IPS-15b (cell line): ENCODE measurements at regions not wholly inside any gene's neighbourhood (a gene's known extent, or its start where the extent isn't known, plus 50 kb on each side); places are given as distances from the start of the nearest gene placed in this dataset.
A peak's percentile ranks its signal among the peaks of the same experiment; 100 is the strongest.
"Not testable (repeated sequence)": the region's sequence is repeated elsewhere in the genome, so short reads cannot be mapped to it uniquely, and the experiment has no call there.

Source experiments
- H3K27me3 ChIP-seq: one replicate; pipeline ENCODE4 v1.6.1; 2013; ENCODE audit warnings: low read length; ENCODE audit not compliant: control insufficient read depth, insufficient read depth
- H3K36me3 ChIP-seq: one replicate; pipeline ENCODE4 v1.6.1; 2013; ENCODE audit warnings: low read length; ENCODE audit not compliant: control insufficient read depth, insufficient read depth
- H3K4me1 ChIP-seq: one replicate; pipeline ENCODE4 v1.6.1; 2013; ENCODE audit warnings: mild to moderate bottlenecking, low read length; ENCODE audit not compliant: control insufficient read depth, insufficient read depth
- H3K4me3 ChIP-seq: one replicate; pipeline ENCODE4 v1.5.1; 2013; ENCODE audit warnings: low read depth, low read length
- H3K9ac ChIP-seq: one replicate; pipeline ENCODE4 v1.6.1; 2013; ENCODE audit warnings: low read depth, mild to moderate bottlenecking, low read length
- H3K9me3 ChIP-seq: one replicate; pipeline ENCODE4 v1.6.1; 2013; ENCODE audit warnings: mild to moderate bottlenecking, low read length; ENCODE audit not compliant: control insufficient read depth, insufficient read depth

- Histone ChIP-seq H3K4me1 (no peaks in the 10 kb centered on the region), H3K27me3 (no peaks in the 10 kb centered on the region), H3K4me3 (no peak overlapping the region), H3K36me3 (no peaks in the 10 kb centered on the region), H3K9me3 (no peaks in the 10 kb centered on the region), H3K9ac (no peak overlapping the region)
These were observed 1238.8 kb downstream of the NXPH1 start for GRCh38 chr7:9671979-9672917.

GRCh38 chr7:9680713-9681112 lies 1247.3 kb downstream of the NXPH1 start:
- no peaks in the 10 kb centered on the region for H3K9me3 ChIP-seq
- no peaks in the 10 kb centered on the region for H3K36me3 ChIP-seq
- H3K4me1 ChIP-seq = no peaks in the 10 kb centered on the region
- H3K9ac ChIP-seq = no peak overlapping the region
- H3K4me3 ChIP-seq = no peak overlapping the region
- H3K27me3 ChIP-seq = no peaks in the 10 kb centered on the region

- H3K9ac ChIP-seq = no peak overlapping the region
- no peaks in the 10 kb centered on the region for H3K36me3 ChIP-seq
- no peaks in the 10 kb centered on the region for H3K4me1 ChIP-seq
- no peak overlapping the region for H3K4me3 ChIP-seq
- H3K9me3 ChIP-seq = no peaks in the 10 kb centered on the region
- H3K27me3 ChIP-seq = no peaks in the 10 kb centered on the region
These were observed 1247.9 kb downstream of the NXPH1 start for GRCh38 chr7:9681284-9681683.

- Histone ChIP-seq H3K9me3 (no peaks in the 10 kb centered on the region), H3K36me3 (no peaks in the 10 kb centered on the region), H3K27me3 (no peaks in the 10 kb centered on the region), H3K4me3 (no peak overlapping the region), H3K9ac (peak overlapping the region; percentile 24), H3K4me1 (peaks cover 4% of the 10 kb centered on the region)
These were observed 1257.9 kb downstream of the NXPH1 start for GRCh38 chr7:9691286-9691685.

GRCh38 chr7:9698375-9698774 lies 1265.0 kb downstream of the NXPH1 start:
- Histone ChIP-seq H3K36me3 (no peaks in the 10 kb centered on the region), H3K9ac (no peak overlapping the region), H3K9me3 (no peaks in the 10 kb centered on the region), H3K27me3 (no peaks in the 10 kb centered on the region), H3K4me3 (no peak overlapping the region), H3K4me1 (no peaks in the 10 kb centered on the region)

GRCh38 chr7:9709216-9709615 lies 1264.5 kb upstream of the PHF14 start:
- Histone ChIP-seq H3K36me3 (no peaks in the 10 kb centered on the region), H3K4me3 (no peak overlapping the region), H3K4me1 (no peaks in the 10 kb centered on the region), H3K9ac (no peak overlapping the region), H3K9me3 (no peaks in the 10 kb centered on the region), H3K27me3 (no peaks in the 10 kb centered on the region)

GRCh38 chr7:9711259-9711918 lies 1262.3 kb upstream of the PHF14 start:
- Histone ChIP-seq H3K9me3 (no peaks in the 10 kb centered on the region), H3K4me1 (no peaks in the 10 kb centered on the region), H3K9ac (no peak overlapping the region), H3K4me3 (no peak overlapping the region), H3K36me3 (no peaks in the 10 kb centered on the region), H3K27me3 (no peaks in the 10 kb centered on the region)

GRCh38 chr7:9718071-9718661 lies 1255.5 kb upstream of the PHF14 start:
- Histone ChIP-seq H3K4me1 (no peaks in the 10 kb centered on the region), H3K36me3 (no peaks in the 10 kb centered on the region), H3K9me3 (no peaks in the 10 kb centered on the region), H3K9ac (no peak overlapping the region), H3K27me3 (no peaks in the 10 kb centered on the region), H3K4me3 (no peak overlapping the region)

GRCh38 chr7:9719303-9719702 lies 1254.4 kb upstream of the PHF14 start:
- Histone ChIP-seq H3K9me3 (no peaks in the 10 kb centered on the region), H3K9ac (no peak overlapping the region), H3K36me3 (no peaks in the 10 kb centered on the region), H3K4me3 (no peak overlapping the region), H3K4me1 (no peaks in the 10 kb centered on the region), H3K27me3 (no peaks in the 10 kb centered on the region)

- no peaks in the 10 kb centered on the region for H3K36me3 ChIP-seq
- H3K4me3 ChIP-seq = no peak overlapping the region
- H3K4me1 ChIP-seq = no peaks in the 10 kb centered on the region
- no peak overlapping the region for H3K9ac ChIP-seq
- no peaks in the 10 kb centered on the region for H3K27me3 ChIP-seq
- H3K9me3 ChIP-seq = no peaks in the 10 kb centered on the region
These were observed 1254.0 kb upstream of the PHF14 start for GRCh38 chr7:9719721-9720120.

GRCh38 chr7:9725940-9726663 lies 1247.6 kb upstream of the PHF14 start:
- H3K9me3 ChIP-seq, H3K36me3 ChIP-seq, H3K27me3 ChIP-seq, H3K4me3 ChIP-seq, H3K4me1 ChIP-seq, H3K9ac ChIP-seq: not testable (repeated sequence)
